ENCODE measurements at regions not wholly inside any gene's neighbourhood (a gene's known extent, or its start where the extent isn't known, plus 50 kb on each side); places are given as distances from the start of the nearest gene placed in this dataset.

- no peak for DNase-seq
- no peak for TF ChIP-seq CTCF (IDR thresholded peaks at IDR 0.05)
- H3K4me3 Mint-ChIP-seq = no peak overlapping the region
- Histone ChIP-seq H3K9me3 (replicated peaks in 1 of 2; ENCODE audit: control insufficient read depth in 1 of 2, insufficient read depth in 1 of 2, low read length in 2 of 2) (no peaks in the 10 kb centered on the region), H3K4me1 (ENCODE audit: control insufficient read depth in 1 of 2, insufficient read depth in 2 of 2, low read length in 2 of 2) (peaks cover 4 to 13% of the 10 kb centered on the region in 2 donors), H3K4me2 (replicated peaks; ENCODE audit: extremely low read depth, low read length, poor library complexity, severe bottlenecking) (no peak overlapping the region), H3K4me3 (replicated peaks in 1 of 3; ENCODE audit: low read depth in 2 of 3, low read length in 3 of 3) (no peak overlapping the region), H3K9ac (ENCODE audit: insufficient read depth, low read length, poor library complexity, severe bottlenecking) (no peak overlapping the region), H3K27ac (ENCODE audit: low read depth in 1 of 2, low read length in 2 of 2) (no peak overlapping the region), H3K27me3 (ENCODE audit: control insufficient read depth in 2 of 2, insufficient read depth in 2 of 2, low read length in 2 of 2) (no peaks in the 10 kb centered on the region), H3K79me2 (ENCODE audit: insufficient read depth, low read length) (no peaks in the 10 kb centered on the region), H2AFZ (ENCODE audit: insufficient read depth, low read depth, low read length, poor library complexity, severe bottlenecking) (no peak overlapping the region), H3K36me3 (replicated peaks in 1 of 2; ENCODE audit: control insufficient read depth in 1 of 2, insufficient read depth in 2 of 2, low read length in 2 of 2) (no peaks in the 10 kb centered on the region), H4K20me1 (ENCODE audit: insufficient read depth, low read length) (no peaks in the 10 kb centered on the region)
- no peak overlapping the region for H3K27ac Mint-ChIP-seq
- peaks cover 0 to 3% (median 2%) of the 10 kb centered on the region in 3 donors for H3K27me3 Mint-ChIP-seq (ENCODE audit: low read depth in 3 of 3)
- intact Hi-C loops (cut with micrococcal nuclease) = no loop called here
- WGBS (ENCODE audit: insufficient coverage) = 100% methylated on average over 3 of the region's 4 CpGs
- peaks cover 15% of the 10 kb centered on the region for H3K4me1 Mint-ChIP-seq
- no peaks in the 10 kb centered on the region for H3K36me3 Mint-ChIP-seq
- H3K9me3 Mint-ChIP-seq = peaks cover 4 to 11% (median 9%) of the 10 kb centered on the region in 7 donors
These were observed 69.2 kb upstream of the SPRY1 start for GRCh38 chr4:123327346-123327745.

- H4K20me1 ChIP-seq (ENCODE audit: insufficient read depth, low read length) = no peaks in the 10 kb centered on the region
- Mint-ChIP-seq H3K27ac (no peak overlapping the region), H3K9me3 (peaks cover 2 to 12% (median 6%) of the 10 kb centered on the region in 7 donors), H3K4me1 (peaks cover 15% of the 10 kb centered on the region), H3K4me3 (no peak overlapping the region), H3K36me3 (no peaks in the 10 kb centered on the region), H3K27me3 (ENCODE audit: low read depth in 3 of 3) (peaks cover 0 to 3% (median 2%) of the 10 kb centered on the region in 3 donors)
- TF ChIP-seq CTCF (IDR thresholded peaks at IDR 0.05) = no peak
- H3K9ac ChIP-seq (ENCODE audit: insufficient read depth, low read length, poor library complexity, severe bottlenecking) = no peak overlapping the region
- no peak overlapping the region for H3K27ac ChIP-seq (ENCODE audit: low read depth in 1 of 2, low read length in 2 of 2)
- H3K9me3 ChIP-seq (replicated peaks in 1 of 2; ENCODE audit: control insufficient read depth in 1 of 2, insufficient read depth in 1 of 2, low read length in 2 of 2) = no peaks in the 10 kb centered on the region
- intact Hi-C loops (cut with micrococcal nuclease) = no loop called here
- no peak overlapping the region for H3K4me2 ChIP-seq (replicated peaks; ENCODE audit: extremely low read depth, low read length, poor library complexity, severe bottlenecking)
- H3K79me2 ChIP-seq (ENCODE audit: insufficient read depth, low read length) = no peaks in the 10 kb centered on the region
- no CpG with 5 or more reads among the region's 3 CpGs for WGBS (ENCODE audit: insufficient coverage)
- no peaks in the 10 kb centered on the region for H3K27me3 ChIP-seq (ENCODE audit: control insufficient read depth in 2 of 2, insufficient read depth in 2 of 2, low read length in 2 of 2)
- no peak overlapping the region for H2AFZ ChIP-seq (ENCODE audit: insufficient read depth, low read depth, low read length, poor library complexity, severe bottlenecking)
- no peaks in the 10 kb centered on the region for H3K36me3 ChIP-seq (replicated peaks in 1 of 2; ENCODE audit: control insufficient read depth in 1 of 2, insufficient read depth in 2 of 2, low read length in 2 of 2)
- DNase-seq = no peak
- peaks cover 4 to 13% of the 10 kb centered on the region in 2 donors for H3K4me1 ChIP-seq (ENCODE audit: control insufficient read depth in 1 of 2, insufficient read depth in 2 of 2, low read length in 2 of 2)
- no peak overlapping the region for H3K4me3 ChIP-seq (replicated peaks in 1 of 3; ENCODE audit: low read depth in 2 of 3, low read length in 3 of 3)
These were observed 68.7 kb upstream of the SPRY1 start for GRCh38 chr4:123327846-123328429.
